HG03175 (cell line): ENCODE measurements at regions not wholly inside any gene's neighbourhood (a gene's known extent, or its start where the extent isn't known, plus 50 kb on each side); places are given as distances from the start of the nearest gene placed in this dataset.
A peak's percentile ranks its signal among the peaks of the same experiment; 100 is the strongest.
"Not testable (repeated sequence)": the region's sequence is repeated elsewhere in the genome, so short reads cannot be mapped to it uniquely, and the experiment has no call there.

ENCODE experiments used
- ATAC-seq: cut with Tn5 transposase; IDR thresholded peaks from one replicate; pipeline ENCODE4 v1.9.1; 2021; ENCODE audit warnings: mild to moderate bottlenecking, moderate library complexity; ENCODE audit not compliant: unreplicated experiment

- ATAC-seq: no peak
Observed at GRCh38 chr7:24428676-24429075, 144.6 kb upstream of the PALS2 start.

- no peak for ATAC-seq
Observed at GRCh38 chr7:24432677-24433076, 140.6 kb upstream of the PALS2 start.

- no peak for ATAC-seq
Observed at GRCh38 chr7:24434972-24435371, 138.3 kb upstream of the PALS2 start.

- ATAC-seq: no peak
Observed at GRCh38 chr7:24436131-24436920, 136.9 kb upstream of the PALS2 start.

- no peak for ATAC-seq
Observed at GRCh38 chr7:24438232-24438631, 135.0 kb upstream of the PALS2 start.

GRCh38 chr7:24439104-24439503 lies 134.1 kb upstream of the PALS2 start:
- not testable (repeated sequence) for ATAC-seq

GRCh38 chr7:24440892-24441291 lies 132.4 kb upstream of the PALS2 start:
- ATAC-seq: peak; percentile 33

GRCh38 chr7:24441314-24442027 lies 131.8 kb upstream of the PALS2 start:
- ATAC-seq: peak; percentile 57

- ATAC-seq: peak; percentile 54
Observed at GRCh38 chr7:24442170-24442777, 131.0 kb upstream of the PALS2 start.

GRCh38 chr7:24444666-24445440 lies 128.4 kb upstream of the PALS2 start:
- no peak for ATAC-seq

GRCh38 chr7:24448038-24448437 lies 125.2 kb upstream of the PALS2 start:
- ATAC-seq: no peak

- not testable (repeated sequence) for ATAC-seq
Observed at GRCh38 chr7:24449416-24449815, 123.8 kb upstream of the PALS2 start.

- peak; percentile 80 for ATAC-seq
Observed at GRCh38 chr7:24455813-24456525, 117.3 kb upstream of the PALS2 start.

- peak; percentile 54 for ATAC-seq
Observed at GRCh38 chr7:24456526-24457218, 116.6 kb upstream of the PALS2 start.

GRCh38 chr7:24457219-24457558 lies 116.1 kb upstream of the PALS2 start:
- no peak for ATAC-seq

GRCh38 chr7:24462117-24462516 lies 111.1 kb upstream of the PALS2 start:
- ATAC-seq: no peak

- no peak for ATAC-seq
Observed at GRCh38 chr7:24462984-24463383, 110.3 kb upstream of the PALS2 start.

GRCh38 chr7:24463474-24463873 lies 109.8 kb upstream of the PALS2 start:
- no peak for ATAC-seq

GRCh38 chr7:24464861-24465260 lies 108.4 kb upstream of the PALS2 start:
- ATAC-seq: no peak

- ATAC-seq: no peak
Observed at GRCh38 chr7:24466168-24466768, 107.0 kb upstream of the PALS2 start.
